IMR-90 (cell line): ENCODE measurements at regions not wholly inside any gene's neighbourhood (a gene's known extent, or its start where the extent isn't known, plus 50 kb on each side); places are given as distances from the start of the nearest gene placed in this dataset.
"Not testable (repeated sequence)": the region's sequence is repeated elsewhere in the genome, so short reads cannot be mapped to it uniquely, and the experiment has no call there.

Experiments
- CTCF ChIP-seq: conservative IDR thresholded peaks from 2 replicates; pipeline ENCODE4 v1.5.1; 2012; ENCODE audit warnings: mild to moderate bottlenecking, low read depth, low read length, improper control_type of control experiment
- MAFK ChIP-seq: IDR thresholded peaks from 2 replicates; pipeline ENCODE4 v1.6.1; 2012; ENCODE audit warnings: low read depth, low read length, improper control_type of control experiment
- MAZ ChIP-seq: IDR thresholded peaks from 2 replicates; pipeline ENCODE4 v1.6.1; 2012; ENCODE audit warnings: low read depth, mild to moderate bottlenecking, low read length, improper control_type of control experiment, moderate library complexity, borderline replicate concordance
- NFE2L2 ChIP-seq: fragments of 150-350 bp; IDR thresholded peaks from 2 replicates; pipeline ENCODE4 v1.6.1; 2016; ENCODE audit warnings: low read depth, mild to moderate bottlenecking, low read length
- POLR2A ChIP-seq: IDR thresholded peaks from 2 replicates; pipeline ENCODE4 v1.6.1; 2012; ENCODE audit warnings: mild to moderate bottlenecking, low read depth, low read length
- RAD21 ChIP-seq: IDR thresholded peaks from 2 replicates; pipeline ENCODE4 v1.6.1; 2012; ENCODE audit warnings: low read length, improper control_type of control experiment
- SMC3 ChIP-seq: fragments of 150-350 bp; IDR thresholded peaks from 2 replicates; pipeline ENCODE4 v1.6.1; 2016; ENCODE audit warnings: low read depth, mild to moderate bottlenecking, antibody characterized with exemption, low read length, moderate library complexity
- TF ChIP-seq, protein P1 (sequence below): fragments of 150-350 bp; IDR thresholded peaks from 2 replicates; pipeline ENCODE4 v1.6.1; 2017; ENCODE audit warnings: mild to moderate bottlenecking, antibody characterized with exemption, low read length, low read depth

DNA sequence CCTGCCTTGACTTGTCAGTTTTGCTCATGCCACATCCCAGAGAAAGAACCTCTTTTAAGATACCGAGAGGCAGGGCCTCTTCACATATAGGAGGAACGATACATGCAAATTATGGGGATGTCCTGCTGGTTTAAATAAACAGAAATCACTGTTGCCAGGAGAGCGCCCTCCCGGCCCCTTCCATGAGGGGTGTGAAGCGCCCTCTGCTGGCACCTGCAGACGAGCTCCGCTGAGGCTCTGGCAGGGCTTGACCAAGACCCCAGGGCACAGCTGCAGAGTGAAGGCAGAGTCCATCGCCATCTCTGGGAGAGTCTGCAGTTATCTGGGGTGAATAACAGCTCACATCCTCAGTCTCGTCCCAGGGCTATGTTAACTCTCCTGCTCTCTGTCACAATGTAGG, 468.8 kb downstream of the RPIA start:
- TF ChIP-seq NFE2L2, MAFK, CTCF, RAD21, SMC3, MAZ, POLR2A: not testable (repeated sequence)
- TF ChIP-seq, protein P1, sequence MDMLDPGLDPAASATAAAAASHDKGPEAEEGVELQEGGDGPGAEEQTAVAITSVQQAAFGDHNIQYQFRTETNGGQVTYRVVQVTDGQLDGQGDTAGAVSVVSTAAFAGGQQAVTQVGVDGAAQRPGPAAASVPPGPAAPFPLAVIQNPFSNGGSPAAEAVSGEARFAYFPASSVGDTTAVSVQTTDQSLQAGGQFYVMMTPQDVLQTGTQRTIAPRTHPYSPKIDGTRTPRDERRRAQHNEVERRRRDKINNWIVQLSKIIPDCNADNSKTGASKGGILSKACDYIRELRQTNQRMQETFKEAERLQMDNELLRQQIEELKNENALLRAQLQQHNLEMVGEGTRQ = not testable (repeated sequence)
